ENCODE measurements at regions not wholly inside any gene's neighbourhood (a gene's known extent, or its start where the extent isn't known, plus 50 kb on each side); places are given as distances from the start of the nearest gene placed in this dataset.

DNA sequence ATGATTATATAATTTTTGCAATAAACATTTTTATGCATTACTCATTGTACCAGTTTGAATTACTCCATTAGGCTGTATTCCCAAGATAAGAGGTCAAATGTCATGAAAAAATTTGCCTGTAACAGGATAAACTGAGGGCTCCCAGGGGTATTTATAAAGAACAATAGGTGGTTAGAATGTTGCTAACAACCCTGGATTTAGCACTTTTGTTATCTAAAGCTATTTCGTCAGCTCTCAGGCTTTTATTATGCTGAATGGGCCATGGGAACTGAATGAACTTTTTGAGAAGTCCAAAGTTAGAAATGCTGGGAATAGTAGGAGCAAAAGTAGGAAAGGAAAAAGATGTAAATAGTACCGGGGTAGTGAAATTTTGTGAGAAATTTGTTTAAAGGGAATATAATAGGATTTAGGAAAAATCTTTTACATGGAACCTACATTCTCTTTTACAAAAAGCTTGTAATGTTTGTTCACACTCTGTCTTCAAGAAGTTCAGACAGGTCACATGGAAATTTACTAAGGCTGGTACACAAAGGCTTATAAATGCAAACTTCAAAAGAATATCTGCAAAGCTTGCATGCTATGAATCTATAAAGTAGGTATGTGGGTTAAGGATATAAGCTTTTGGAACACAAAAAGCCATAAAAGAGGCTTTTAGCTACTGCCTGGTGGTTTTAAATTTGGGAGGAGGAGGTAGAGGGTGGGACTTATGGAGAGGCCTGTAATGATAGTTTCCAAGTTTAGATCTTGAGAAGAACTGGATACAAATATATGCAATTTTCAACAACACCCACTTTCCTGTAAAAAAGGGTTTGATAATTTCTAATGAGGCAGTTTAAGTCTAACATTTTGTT lies 445.8 kb upstream of the NAALADL2 start:
- intact Hi-C loops (cut with DNase I; ENCODE audit: low total_unique reads): no loop called here
- Histone ChIP-seq H3K36me3 (no peaks in the 10 kb centered on the region), H3K4me1 (no peaks in the 10 kb centered on the region), H3K27ac (no peak overlapping the region), H3K27me3 (no peaks in the 10 kb centered on the region), H3K9me3 (no peaks in the 10 kb centered on the region), H3K4me3 (no peak overlapping the region)
- DNase-seq (ENCODE audit: low spot score in 2 of 2): no peak
- no peak for TF ChIP-seq POLR2AphosphoS5 (IDR thresholded peaks at IDR 0.05)
- TF ChIP-seq, protein P1, sequence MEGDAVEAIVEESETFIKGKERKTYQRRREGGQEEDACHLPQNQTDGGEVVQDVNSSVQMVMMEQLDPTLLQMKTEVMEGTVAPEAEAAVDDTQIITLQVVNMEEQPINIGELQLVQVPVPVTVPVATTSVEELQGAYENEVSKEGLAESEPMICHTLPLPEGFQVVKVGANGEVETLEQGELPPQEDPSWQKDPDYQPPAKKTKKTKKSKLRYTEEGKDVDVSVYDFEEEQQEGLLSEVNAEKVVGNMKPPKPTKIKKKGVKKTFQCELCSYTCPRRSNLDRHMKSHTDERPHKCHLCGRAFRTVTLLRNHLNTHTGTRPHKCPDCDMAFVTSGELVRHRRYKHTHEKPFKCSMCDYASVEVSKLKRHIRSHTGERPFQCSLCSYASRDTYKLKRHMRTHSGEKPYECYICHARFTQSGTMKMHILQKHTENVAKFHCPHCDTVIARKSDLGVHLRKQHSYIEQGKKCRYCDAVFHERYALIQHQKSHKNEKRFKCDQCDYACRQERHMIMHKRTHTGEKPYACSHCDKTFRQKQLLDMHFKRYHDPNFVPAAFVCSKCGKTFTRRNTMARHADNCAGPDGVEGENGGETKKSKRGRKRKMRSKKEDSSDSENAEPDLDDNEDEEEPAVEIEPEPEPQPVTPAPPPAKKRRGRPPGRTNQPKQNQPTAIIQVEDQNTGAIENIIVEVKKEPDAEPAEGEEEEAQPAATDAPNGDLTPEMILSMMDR (IDR thresholded peaks at IDR 0.05): no peak
- TF ChIP-seq POLR2A (IDR thresholded peaks at IDR 0.05): no peak

DNA sequence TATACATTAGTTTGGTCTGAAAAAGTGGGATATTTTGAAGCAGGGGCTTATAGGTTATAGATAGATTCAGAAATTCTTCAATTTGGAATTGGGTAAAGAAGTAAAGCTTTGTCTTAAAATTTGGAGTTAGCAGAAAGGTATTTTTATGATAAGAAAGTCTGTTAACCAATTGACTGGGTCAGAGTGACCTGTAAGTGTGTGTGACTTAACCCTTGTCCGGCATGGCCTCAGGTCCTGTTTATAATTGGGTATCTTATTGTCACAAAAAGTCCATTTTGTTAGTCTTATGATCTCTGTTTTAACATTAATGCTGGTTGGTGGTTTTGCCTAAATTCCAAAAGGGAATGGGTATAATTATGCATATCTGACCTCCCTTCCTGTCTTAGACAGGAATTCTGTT lies 444.2 kb upstream of the NAALADL2 start:
- no peaks in the 10 kb centered on the region for H3K4me1 ChIP-seq
- no peak overlapping the region for H3K27ac ChIP-seq
- intact Hi-C loops (cut with DNase I; ENCODE audit: low total_unique reads): loop anchor here (5.0 kb wide), 1 partner anchor 262 kb away; no protein-coding TSS in a partner anchor
- no peaks in the 10 kb centered on the region for H3K27me3 ChIP-seq
- no peak for DNase-seq (ENCODE audit: low spot score in 2 of 2)
- TF ChIP-seq POLR2AphosphoS5 (IDR thresholded peaks at IDR 0.05) (no peak), POLR2A (IDR thresholded peaks at IDR 0.05) (no peak)
- TF ChIP-seq, protein P1 (IDR thresholded peaks at IDR 0.05): no peak
- no peak overlapping the region for H3K4me3 ChIP-seq
- H3K36me3 ChIP-seq: no peaks in the 10 kb centered on the region
- H3K9me3 ChIP-seq: no peaks in the 10 kb centered on the region

DNA sequence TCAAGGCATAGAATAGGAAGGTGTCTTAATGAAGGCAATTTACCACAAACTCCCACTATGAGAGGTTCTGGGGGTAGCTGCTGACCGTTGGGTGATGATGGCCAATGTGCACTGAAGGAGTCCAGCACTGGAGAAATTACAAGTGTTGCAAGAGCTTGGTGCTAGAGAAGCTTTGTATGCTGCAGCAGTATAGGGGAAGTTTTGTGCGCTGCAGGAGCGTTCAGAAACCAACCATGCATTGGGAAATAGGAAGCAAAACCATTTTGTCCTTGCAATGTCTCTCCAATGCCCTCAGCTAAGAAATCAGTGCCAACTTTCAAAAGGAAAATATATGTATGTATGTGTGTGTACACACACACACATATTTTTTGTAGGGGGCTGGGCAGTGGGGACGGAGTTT lies 441.6 kb upstream of the NAALADL2 start:
- no peak for DNase-seq (ENCODE audit: low spot score in 2 of 2)
- H3K27me3 ChIP-seq: no peaks in the 10 kb centered on the region
- TF ChIP-seq POLR2AphosphoS5 (IDR thresholded peaks at IDR 0.05) (no peak), POLR2A (IDR thresholded peaks at IDR 0.05) (no peak)
- TF ChIP-seq, protein P1 (IDR thresholded peaks at IDR 0.05): no peak
- H3K27ac ChIP-seq: no peak overlapping the region
- H3K9me3 ChIP-seq: no peaks in the 10 kb centered on the region
- no peaks in the 10 kb centered on the region for H3K4me1 ChIP-seq
- intact Hi-C loops (cut with DNase I; ENCODE audit: low total_unique reads): loop anchor here (5.0 kb wide), 1 partner anchor 260 kb away; no protein-coding TSS in a partner anchor
- no peak overlapping the region for H3K4me3 ChIP-seq
- H3K36me3 ChIP-seq: no peaks in the 10 kb centered on the region

DNA sequence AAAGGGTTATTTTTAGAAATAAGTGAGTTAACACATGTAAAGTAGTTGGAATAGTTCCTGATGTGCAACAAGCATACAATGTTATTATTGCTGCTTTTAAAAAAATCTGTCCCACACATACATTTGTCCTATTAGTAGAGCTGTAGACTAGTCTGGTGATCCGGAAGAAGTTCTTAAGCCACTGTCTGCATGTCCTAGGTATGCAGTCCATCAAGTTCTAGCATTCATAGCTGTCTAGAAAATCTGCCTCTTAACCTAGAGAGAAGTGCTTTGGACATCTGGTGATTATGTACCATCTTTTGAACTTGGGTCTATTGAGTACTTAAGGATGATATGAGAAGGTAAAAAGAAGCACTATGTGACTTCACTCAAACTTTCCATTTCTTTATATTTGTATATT lies 439.9 kb upstream of the NAALADL2 start:
- TF ChIP-seq POLR2A (IDR thresholded peaks at IDR 0.05) (no peak), POLR2AphosphoS5 (IDR thresholded peaks at IDR 0.05) (no peak)
- TF ChIP-seq, protein P1 (IDR thresholded peaks at IDR 0.05): no peak
- Histone ChIP-seq H3K4me3 (no peak overlapping the region), H3K36me3 (no peaks in the 10 kb centered on the region), H3K27me3 (no peaks in the 10 kb centered on the region), H3K27ac (no peak overlapping the region), H3K4me1 (no peaks in the 10 kb centered on the region), H3K9me3 (no peaks in the 10 kb centered on the region)
- intact Hi-C loops (cut with DNase I; ENCODE audit: low total_unique reads): loop anchor here (5.0 kb wide), 1 partner anchor 258 kb away; no protein-coding TSS in a partner anchor
- no peak for DNase-seq (ENCODE audit: low spot score in 2 of 2)

DNA sequence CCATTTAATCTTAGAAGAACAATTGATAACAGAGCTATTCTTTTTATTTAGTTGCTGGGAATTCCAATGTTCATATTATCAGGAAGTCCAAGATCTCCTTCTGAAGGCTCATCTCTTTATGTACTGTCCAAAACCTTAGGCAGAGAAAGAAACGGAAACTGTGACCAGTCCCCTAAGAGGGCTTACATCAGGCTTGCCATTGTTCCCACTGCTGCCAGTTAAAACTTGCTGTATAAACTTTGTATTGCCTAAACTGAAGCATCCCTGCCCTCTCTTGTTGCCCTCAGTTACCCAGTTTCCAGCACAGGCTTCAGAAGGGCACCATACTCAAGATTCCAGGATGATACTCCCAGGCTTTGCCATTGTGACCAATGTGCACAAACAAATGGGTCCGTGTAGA lies 435.2 kb upstream of the NAALADL2 start:
- H3K27me3 ChIP-seq: no peaks in the 10 kb centered on the region
- intact Hi-C loops (cut with DNase I; ENCODE audit: low total_unique reads): no loop called here
- no peaks in the 10 kb centered on the region for H3K36me3 ChIP-seq

More for the DNA sequence above, 435.2 kb upstream of the NAALADL2 start:
- TF ChIP-seq POLR2AphosphoS5 (IDR thresholded peaks at IDR 0.05) (no peak), POLR2A (IDR thresholded peaks at IDR 0.05) (no peak)
- TF ChIP-seq, protein P1 (IDR thresholded peaks at IDR 0.05): no peak
- Histone ChIP-seq H3K9me3 (no peaks in the 10 kb centered on the region), H3K4me3 (no peak overlapping the region), H3K4me1 (no peaks in the 10 kb centered on the region), H3K27ac (no peak overlapping the region)
- no peak for DNase-seq (ENCODE audit: low spot score in 2 of 2)
